CD4-positive, CD25-positive, alpha-beta regulatory T cell (primary cell): ENCODE measurements at regions not wholly inside any gene's neighbourhood (a gene's known extent, or its start where the extent isn't known, plus 50 kb on each side); places are given as distances from the start of the nearest gene placed in this dataset.

Source experiments
- ATAC-seq, 2 donors: fragments of 150-1000 bp; cut with Tn5 transposase; one replicate each; pipeline ENCODE4 v1.10.0; 2021; ENCODE audit warnings: low read depth in 2 of 2, moderate number of reproducible peaks in 2 of 2, moderate library complexity in 1 of 2
- DNase-seq, 3 donors: peaks; one replicate each; pipeline versions ENCODE4 v3.0.0 to v3.0.0-alpha.2; 2012 to 2022; ENCODE audit warnings: mixed read lengths in 1 of 3
- H3K27ac ChIP-seq: one replicate; pipeline ENCODE4 v1.7.0; 2013; ENCODE audit warnings: mild to moderate bottlenecking, low read length; ENCODE audit not compliant: insufficient read depth, poor library complexity, severe bottlenecking
- H3K27me3 ChIP-seq: one replicate; pipeline ENCODE4 v1.7.0; 2013; ENCODE audit warnings: low read length; ENCODE audit not compliant: control insufficient read depth, insufficient read depth
- H3K36me3 ChIP-seq: one replicate; pipeline ENCODE4 v1.7.0; 2013; ENCODE audit warnings: mild to moderate bottlenecking, low read length, moderate library complexity; ENCODE audit not compliant: control insufficient read depth, insufficient read depth
- H3K4me1 ChIP-seq: 2 replicates; pipeline ENCODE4 v1.7.0; 2013; ENCODE audit warnings: mild to moderate bottlenecking, low read length; ENCODE audit not compliant: insufficient read depth, control insufficient read depth, poor library complexity, severe bottlenecking
- H3K4me3 ChIP-seq: one replicate; pipeline ENCODE4 v1.7.0; 2013; ENCODE audit warnings: low read depth, mild to moderate bottlenecking, low read length, moderate library complexity
- H3K9me3 ChIP-seq, 2 experiments: 1 replicate in 1 of 2; 2 replicates in 1 of 2; pipeline ENCODE4 v1.7.0; 2013; ENCODE audit warnings: low read length in 2 of 2, mild to moderate bottlenecking in 1 of 2, moderate library complexity in 1 of 2; ENCODE audit not compliant: control insufficient read depth in 2 of 2
- H3K27ac Mint-ChIP-seq, 3 donors: one replicate each; pipeline ENCODE4 v1.8.0; 2020 to 2022; ENCODE audit warnings: mild to moderate bottlenecking in 3 of 3, mixed read lengths in 3 of 3, moderate library complexity in 2 of 3
- H3K27me3 Mint-ChIP-seq: one replicate; pipeline ENCODE4 v1.8.0; 2022; ENCODE audit warnings: mild to moderate bottlenecking, mixed read lengths
- H3K36me3 Mint-ChIP-seq: one replicate; pipeline ENCODE4 v1.8.0; 2020; ENCODE audit warnings: mixed read lengths
- H3K4me1 Mint-ChIP-seq, 4 donors: one replicate each; pipeline ENCODE4 v1.8.0; 2020 to 2022; ENCODE audit warnings: mixed read lengths in 4 of 4, mild to moderate bottlenecking in 1 of 4
- H3K4me3 Mint-ChIP-seq, 4 donors: one replicate each; pipeline ENCODE4 v1.8.0; 2020 to 2022; ENCODE audit warnings: mild to moderate bottlenecking in 4 of 4, mixed read lengths in 4 of 4, moderate library complexity in 3 of 4
- H3K9me3 Mint-ChIP-seq, 7 donors: one replicate each; pipeline ENCODE4 v1.8.0; 2020 to 2022; ENCODE audit warnings: mixed read lengths in 7 of 7, mild to moderate bottlenecking in 3 of 7, moderate library complexity in 2 of 7

DNA sequence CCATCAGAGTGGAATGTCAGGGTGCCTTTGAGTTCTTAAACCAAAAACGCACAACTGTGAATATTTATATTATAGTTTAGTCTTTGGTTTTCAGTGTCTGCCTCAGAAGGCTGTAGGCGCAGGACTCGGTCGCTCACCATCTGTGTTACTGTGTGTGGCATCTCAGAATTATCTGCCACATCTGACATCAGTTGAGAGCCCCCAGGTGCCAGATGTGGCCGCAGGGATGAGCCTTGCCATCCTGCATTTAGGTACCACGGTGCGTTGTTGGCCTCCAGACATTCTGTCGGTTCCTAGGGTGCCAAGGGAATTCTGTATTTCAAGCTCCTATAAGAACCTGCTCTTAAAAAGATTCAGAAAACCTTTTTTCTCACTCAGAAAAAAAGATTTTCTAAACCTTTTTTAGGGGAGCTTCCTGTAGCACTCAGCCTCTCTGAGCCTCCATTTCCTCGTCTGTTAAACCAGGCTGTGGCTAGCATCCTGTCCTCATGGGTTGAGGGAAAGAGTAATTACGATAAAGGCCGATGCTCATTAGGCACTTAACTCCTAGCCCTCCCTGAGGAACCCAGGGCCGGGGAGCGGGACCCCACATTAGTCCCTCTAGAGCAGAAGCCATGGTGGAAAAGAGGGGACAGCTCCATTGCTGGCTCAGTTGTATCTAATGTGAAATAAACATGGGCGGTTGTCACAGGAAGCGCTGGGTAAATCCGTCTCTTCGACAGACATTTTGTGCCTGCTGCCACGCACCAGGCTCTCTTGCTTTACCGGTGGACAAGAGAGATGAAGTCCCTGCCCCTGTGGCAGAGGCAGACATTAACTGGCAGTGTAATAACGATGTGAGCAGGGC lies 70.2 kb upstream of the MORC3 start:
- no peaks in the 10 kb centered on the region for H3K9me3 ChIP-seq
- H3K27me3 Mint-ChIP-seq, result no peaks in the 10 kb centered on the region
- peaks cover 61% of the 10 kb centered on the region for H3K36me3 Mint-ChIP-seq
- no peaks in the 10 kb centered on the region for H3K27me3 ChIP-seq
- H3K4me3 Mint-ChIP-seq, result no peak overlapping the region
- peaks cover 0 to 2% (median 0%) of the 10 kb centered on the region in 7 donors for H3K9me3 Mint-ChIP-seq
- H3K27ac Mint-ChIP-seq, result peak overlapping the region in 2 of 3 donors; percentile 28 to 62
- no peaks in the 10 kb centered on the region for H3K4me1 ChIP-seq
- peaks cover 0 to 12% (median 5%) of the 10 kb centered on the region in 4 donors for H3K4me1 Mint-ChIP-seq
- H3K36me3 ChIP-seq, result peaks cover 75% of the 10 kb centered on the region
- no peak overlapping the region for H3K4me3 ChIP-seq
- no peak overlapping the region for H3K27ac ChIP-seq
- ATAC-seq, result no peak
- DNase-seq, result peak in 1 of 3 donors; percentile 40

DNA sequence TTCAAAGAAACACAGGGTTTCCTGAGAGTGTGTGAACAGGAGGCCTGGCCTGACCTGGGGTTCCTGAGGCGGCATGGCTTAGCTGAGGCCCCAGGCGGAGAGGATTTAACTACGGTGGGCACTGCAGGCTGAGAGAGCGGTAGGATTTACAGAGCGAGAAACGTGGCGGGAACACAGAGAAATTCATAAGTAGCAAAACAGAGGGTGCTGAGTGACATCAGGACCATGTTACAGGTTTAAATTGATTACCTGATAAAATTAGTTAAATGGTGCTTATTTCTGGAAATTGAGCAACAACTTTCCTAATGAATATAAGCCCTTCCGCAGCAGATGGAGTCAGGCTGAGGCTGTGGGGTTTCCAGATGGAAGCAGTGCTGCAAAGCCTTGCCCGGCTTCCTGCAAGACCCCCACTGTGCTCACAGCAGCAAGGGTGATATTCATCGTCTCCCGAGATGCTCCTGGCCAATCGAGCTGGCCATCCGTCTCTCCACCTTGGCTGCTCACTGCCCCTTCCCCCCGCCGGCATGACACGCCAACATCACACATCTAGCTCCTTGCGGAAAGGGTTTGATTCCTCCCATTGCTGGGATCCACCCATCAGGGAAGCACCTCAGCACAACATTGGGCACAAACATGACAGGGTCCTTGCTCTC lies 69.4 kb upstream of the MORC3 start:
- ATAC-seq, result no peak

DNA sequence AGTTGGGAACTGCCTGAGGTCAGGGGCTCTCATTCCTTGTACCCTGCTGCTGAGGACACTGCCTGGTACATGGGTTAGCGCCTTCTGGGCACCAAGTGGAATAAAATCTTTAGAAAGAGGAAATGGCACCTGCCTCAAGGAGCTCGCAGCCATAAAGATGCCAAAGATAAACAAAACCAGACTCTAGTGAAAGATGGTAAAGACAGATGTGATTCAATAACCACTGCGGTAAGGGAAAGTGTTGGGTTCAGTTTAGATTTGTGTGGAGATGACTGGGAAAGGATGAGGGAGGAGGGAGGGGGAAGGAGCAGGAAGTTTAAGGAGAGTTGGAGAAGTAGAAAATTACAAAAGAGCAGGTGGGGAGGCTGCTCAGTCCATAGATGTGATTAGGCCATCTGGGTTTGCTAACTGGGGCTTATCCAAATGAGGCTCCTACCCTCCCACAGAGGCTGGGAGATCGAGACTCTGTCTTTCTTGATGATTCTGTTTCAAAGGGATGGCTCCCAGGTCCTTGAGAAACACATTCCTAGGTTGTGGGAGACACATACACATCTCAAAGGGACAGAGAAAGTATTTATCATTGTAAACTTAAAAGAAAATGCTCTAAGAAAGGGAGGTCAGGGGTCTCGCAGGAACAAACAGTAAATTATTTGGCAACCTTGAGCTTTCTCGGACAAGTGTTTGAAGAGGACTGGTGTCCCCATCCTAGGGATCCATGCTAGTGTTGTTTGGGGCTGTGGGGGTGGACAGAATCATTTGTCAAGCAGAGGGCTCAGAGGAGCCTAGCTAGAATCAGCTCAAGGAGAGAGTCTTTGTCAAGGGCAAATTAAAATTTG lies 65.7 kb upstream of the MORC3 start:
- Mint-ChIP-seq H3K4me1 (peaks cover 0 to 19% (median 3%) of the 10 kb centered on the region in 4 donors), H3K27me3 (no peaks in the 10 kb centered on the region), H3K9me3 (peaks cover 0 to 2% (median 0%) of the 10 kb centered on the region in 7 donors), H3K36me3 (peaks cover 59% of the 10 kb centered on the region), H3K27ac (peak overlapping the region; percentile 0 to 62 (median 26)), H3K4me3 (no peak overlapping the region)
- DNase-seq (no peak), ATAC-seq (no peak)
- no peaks in the 10 kb centered on the region for H3K27me3 ChIP-seq
- peaks cover 55% of the 10 kb centered on the region for H3K36me3 ChIP-seq
- H3K27ac ChIP-seq, result no peak overlapping the region
- no peaks in the 10 kb centered on the region for H3K9me3 ChIP-seq
- no peak overlapping the region for H3K4me3 ChIP-seq
- H3K4me1 ChIP-seq, result no peaks in the 10 kb centered on the region

More for the DNA sequence above, 69.4 kb upstream of the MORC3 start:
- Histone ChIP-seq H3K4me3 (no peak overlapping the region), H3K9me3 (no peaks in the 10 kb centered on the region), H3K36me3 (peaks cover 69% of the 10 kb centered on the region), H3K4me1 (no peaks in the 10 kb centered on the region), H3K27me3 (no peaks in the 10 kb centered on the region), H3K27ac (no peak overlapping the region)
- Mint-ChIP-seq H3K4me1 (peaks cover 0 to 12% (median 5%) of the 10 kb centered on the region in 4 donors), H3K4me3 (no peak overlapping the region), H3K9me3 (peaks cover 0 to 2% (median 0%) of the 10 kb centered on the region in 7 donors), H3K36me3 (peaks cover 60% of the 10 kb centered on the region), H3K27ac (peak overlapping the region in 2 of 3 donors; percentile 28 to 62), H3K27me3 (no peaks in the 10 kb centered on the region)
- no peak for DNase-seq

DNA sequence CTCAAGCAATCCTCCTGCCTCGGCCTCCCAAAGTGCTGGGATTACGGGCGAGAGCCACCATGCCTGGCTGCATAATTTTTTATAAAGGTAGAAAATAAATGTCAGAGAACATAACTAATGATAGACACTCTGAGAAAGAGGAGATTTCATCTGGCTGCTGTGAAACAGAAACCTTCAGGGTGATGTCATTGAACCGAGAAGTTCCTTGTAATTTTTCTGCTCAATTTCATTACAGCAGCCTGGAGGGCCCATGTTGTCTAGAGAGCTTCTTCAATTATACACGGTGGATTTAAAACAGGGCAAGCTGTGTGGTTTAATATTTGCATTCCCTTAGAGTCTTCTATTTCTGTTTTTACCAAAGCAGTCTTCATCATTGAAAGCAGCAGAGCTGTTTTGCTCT lies 64.3 kb upstream of the MORC3 start:
- no peak for DNase-seq
- peak in 1 of 2 donors; percentile 35 for ATAC-seq
- no peak overlapping the region for H3K27ac ChIP-seq
- no peaks in the 10 kb centered on the region for H3K9me3 Mint-ChIP-seq
- no peak overlapping the region for H3K4me3 Mint-ChIP-seq
- peaks cover 11% of the 10 kb centered on the region for H3K4me1 ChIP-seq
- H3K36me3 Mint-ChIP-seq, result peaks cover 57% of the 10 kb centered on the region
- H3K36me3 ChIP-seq, result peaks cover 44% of the 10 kb centered on the region
- no peak overlapping the region for H3K4me3 ChIP-seq
- H3K27me3 Mint-ChIP-seq, result no peaks in the 10 kb centered on the region
- H3K9me3 ChIP-seq, result no peaks in the 10 kb centered on the region
- no peaks in the 10 kb centered on the region for H3K27me3 ChIP-seq
- peaks cover 5 to 25% (median 11%) of the 10 kb centered on the region in 4 donors for H3K4me1 Mint-ChIP-seq
- no peak overlapping the region for H3K27ac Mint-ChIP-seq

DNA sequence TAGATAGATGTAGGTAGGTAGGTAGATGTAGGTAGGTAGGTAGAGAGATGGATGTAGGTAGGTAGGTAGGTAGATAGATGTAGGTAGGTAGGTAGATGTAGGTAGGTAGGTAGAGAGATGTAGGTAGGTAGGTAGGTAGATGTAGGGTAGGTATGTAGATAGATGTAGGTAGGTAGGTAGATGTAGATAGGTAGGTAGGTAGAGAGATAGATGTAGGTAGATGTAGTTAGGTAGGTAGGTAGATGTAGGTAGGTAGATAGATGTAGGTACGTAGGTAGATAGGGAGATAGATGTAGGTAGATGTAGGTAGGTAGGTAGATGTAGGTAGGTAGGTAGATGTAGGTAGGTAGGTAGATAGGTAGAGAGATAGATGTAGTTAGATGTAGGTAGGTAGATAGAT lies 62.3 kb upstream of the MORC3 start:
- H3K4me1 ChIP-seq, result peaks cover 14% of the 10 kb centered on the region
- H3K4me3 ChIP-seq, result no peak overlapping the region
- peaks cover 7 to 28% (median 13%) of the 10 kb centered on the region in 4 donors for H3K4me1 Mint-ChIP-seq
- H3K9me3 Mint-ChIP-seq, result no peaks in the 10 kb centered on the region
- peak overlapping the region in 1 of 4 donors; percentile 64 for H3K4me3 Mint-ChIP-seq
- H3K36me3 Mint-ChIP-seq, result peaks cover 53% of the 10 kb centered on the region
- H3K27me3 ChIP-seq, result no peaks in the 10 kb centered on the region
- H3K27me3 Mint-ChIP-seq, result no peaks in the 10 kb centered on the region
- H3K9me3 ChIP-seq, result no peaks in the 10 kb centered on the region
- ATAC-seq (no peak), DNase-seq (no peak)
- no peak overlapping the region for H3K27ac ChIP-seq
- peak overlapping the region in 2 of 3 donors; percentile 3 to 6 for H3K27ac Mint-ChIP-seq
- peaks cover 33% of the 10 kb centered on the region for H3K36me3 ChIP-seq

DNA sequence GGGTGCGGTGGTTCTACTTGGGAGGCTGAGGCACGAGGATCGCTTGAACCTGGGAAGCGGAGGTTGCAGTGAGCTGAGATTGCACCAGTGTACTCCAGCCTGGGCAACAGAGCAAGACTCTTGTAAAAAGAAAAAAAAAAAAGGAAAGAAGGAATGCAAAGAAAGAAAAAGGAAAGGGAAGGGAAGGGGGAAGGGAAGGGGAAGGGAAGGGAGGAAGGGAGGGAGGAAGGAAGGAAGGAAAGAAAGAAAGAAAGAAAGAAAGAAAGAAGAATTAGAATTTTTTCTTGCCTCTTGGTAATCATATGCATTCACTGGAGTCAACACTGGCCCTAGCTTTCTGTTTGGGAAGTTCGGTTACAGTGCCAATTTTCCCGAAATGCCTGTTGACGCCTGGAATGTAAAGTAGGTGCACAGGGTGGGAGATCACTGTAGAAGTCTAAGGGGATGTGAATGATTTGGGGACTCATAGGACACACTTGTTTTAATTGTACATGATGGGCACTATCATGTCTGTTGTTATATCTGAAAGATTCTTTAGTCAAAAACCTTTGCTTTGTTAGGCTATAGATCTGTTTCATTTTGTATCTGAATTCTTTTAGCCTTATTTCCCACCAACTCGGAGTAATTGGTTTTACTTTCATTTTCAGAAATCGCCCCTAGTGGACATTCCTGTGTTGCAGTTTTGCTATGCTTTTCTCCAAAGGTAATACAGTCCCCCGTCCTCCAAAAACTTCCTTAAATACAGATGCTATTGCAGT lies 59.8 kb upstream of the MORC3 start:
- no peaks in the 10 kb centered on the region for H3K27me3 Mint-ChIP-seq
- peak; percentile 69 to 74 for ATAC-seq
- Histone ChIP-seq H3K36me3 (peaks cover 26% of the 10 kb centered on the region), H3K9me3 (no peaks in the 10 kb centered on the region), H3K4me3 (peak overlapping the region; percentile 81), H3K27ac (peak overlapping the region; percentile 67), H3K27me3 (no peaks in the 10 kb centered on the region), H3K4me1 (peaks cover 14% of the 10 kb centered on the region)
- peak; percentile 28 to 83 (median 72) for DNase-seq
- H3K27ac Mint-ChIP-seq, result peak overlapping the region; percentile 94 to 97 (median 96)
- peaks cover 32% of the 10 kb centered on the region for H3K36me3 Mint-ChIP-seq
- peaks cover 5 to 20% (median 11%) of the 10 kb centered on the region in 4 donors for H3K4me1 Mint-ChIP-seq
- peak overlapping the region; percentile 14 to 91 (median 86) for H3K4me3 Mint-ChIP-seq
- H3K9me3 Mint-ChIP-seq, result no peaks in the 10 kb centered on the region

DNA sequence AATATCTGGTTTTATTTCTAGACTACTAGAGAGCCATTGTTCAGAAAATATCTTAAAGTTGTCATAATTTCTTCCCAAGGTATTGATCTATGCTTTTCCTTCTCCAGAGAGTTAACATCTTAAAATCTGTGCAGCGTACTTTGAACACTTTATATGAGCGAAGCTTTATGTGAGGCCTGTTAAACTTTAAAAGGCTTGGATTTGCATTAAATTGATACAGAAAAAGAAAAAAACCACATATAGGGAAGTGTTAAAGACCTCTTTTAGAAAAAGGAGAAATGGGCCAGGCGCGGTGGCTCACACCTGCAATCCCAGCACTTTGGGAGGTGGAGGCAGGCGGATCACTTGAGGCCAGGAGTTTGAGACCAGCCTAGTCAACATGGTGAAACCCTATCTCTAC lies 59.2 kb upstream of the MORC3 start:
- Mint-ChIP-seq H3K27me3 (no peaks in the 10 kb centered on the region), H3K4me3 (peak overlapping the region; percentile 14 to 91 (median 86)), H3K27ac (peak overlapping the region; percentile 94 to 97 (median 96)), H3K9me3 (no peaks in the 10 kb centered on the region), H3K4me1 (peaks cover 5 to 20% (median 13%) of the 10 kb centered on the region in 4 donors), H3K36me3 (peaks cover 31% of the 10 kb centered on the region)
- no peaks in the 10 kb centered on the region for H3K27me3 ChIP-seq
- H3K27ac ChIP-seq, result no peak overlapping the region
- ATAC-seq (no peak), DNase-seq (no peak)
- peak overlapping the region; percentile 81 for H3K4me3 ChIP-seq
- H3K9me3 ChIP-seq, result no peaks in the 10 kb centered on the region
- peaks cover 26% of the 10 kb centered on the region for H3K36me3 ChIP-seq
- H3K4me1 ChIP-seq, result peaks cover 14% of the 10 kb centered on the region
